Fibroblast of mammary gland (primary cell): ENCODE measurements at regions not wholly inside any gene's neighbourhood (a gene's known extent, or its start where the extent isn't known, plus 50 kb on each side); places are given as distances from the start of the nearest gene placed in this dataset.
"Not testable (repeated sequence)": the region's sequence is repeated elsewhere in the genome, so short reads cannot be mapped to it uniquely, and the experiment has no call there.

Source experiments
- DNase-seq: peaks from one replicate; pipeline ENCODE4 v3.0.0-alpha.2; 2010; ENCODE audit warnings: low read depth
- H3K4me3 ChIP-seq: 2 replicates; pipeline ENCODE4 v1.5.1; 2011; ENCODE audit warnings: low read depth, mild to moderate bottlenecking, low read length, moderate library complexity; ENCODE audit not compliant: control insufficient read depth
- CTCF ChIP-seq: conservative IDR thresholded peaks from 2 replicates; pipeline ENCODE4 v1.5.1; 2011; ENCODE audit warnings: low read depth, low read length, inconsistent platforms; ENCODE audit not compliant: control insufficient read depth, insufficient read depth

DNA sequence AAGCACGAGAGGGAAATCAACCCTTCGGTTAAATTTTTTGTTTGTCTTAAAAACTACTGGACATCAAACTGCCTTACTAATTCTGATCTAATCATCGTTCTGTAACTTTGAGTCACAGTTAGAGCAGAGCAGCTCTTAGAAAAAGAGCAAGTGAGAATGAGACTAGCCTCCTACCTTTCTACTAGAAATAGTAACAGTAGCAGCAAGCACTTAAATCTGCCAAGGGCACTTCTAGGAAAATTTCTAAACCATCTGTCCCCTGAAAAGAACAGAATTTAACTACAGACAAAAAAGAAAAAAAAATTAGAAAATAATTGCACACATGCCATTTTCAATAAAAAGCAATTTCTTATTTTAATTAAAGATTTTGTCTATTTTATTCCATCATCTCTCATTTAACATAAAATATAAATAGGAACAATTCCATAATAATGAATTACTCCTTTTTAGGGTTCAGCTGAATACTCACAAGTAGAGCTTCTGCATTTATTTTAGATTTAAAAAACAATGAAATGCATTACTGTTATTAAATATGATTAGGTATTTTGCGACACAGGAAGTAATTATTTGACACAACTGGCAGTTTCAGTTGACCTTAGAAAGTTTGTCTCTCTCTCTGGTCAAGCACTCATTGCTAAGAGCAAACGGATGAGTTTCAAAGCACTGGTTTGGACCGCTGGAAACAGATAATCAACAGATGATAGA is 250.8 kb upstream of the SOX9 start:
- TF ChIP-seq CTCF, result no peak
- DNase-seq, result no peak
- no peak overlapping the region for H3K4me3 ChIP-seq

DNA sequence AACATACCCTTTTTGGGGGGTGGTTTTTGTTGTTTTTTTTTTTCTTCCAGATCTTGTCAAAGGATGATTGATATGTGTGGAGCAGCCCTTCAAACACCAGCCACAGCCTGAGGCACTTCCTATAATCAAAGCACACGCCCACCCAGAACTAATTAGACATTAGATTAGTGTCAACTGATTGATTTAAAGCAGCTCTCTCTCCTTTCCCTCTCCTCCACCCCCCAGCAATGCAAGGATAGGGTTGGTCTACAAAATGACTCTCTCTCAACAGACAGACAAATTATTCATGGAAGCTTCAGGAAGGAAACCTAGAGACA is 250.3 kb upstream of the SOX9 start:
- TF ChIP-seq CTCF, result no peak
- DNase-seq, result no peak
- H3K4me3 ChIP-seq, result no peak overlapping the region

DNA sequence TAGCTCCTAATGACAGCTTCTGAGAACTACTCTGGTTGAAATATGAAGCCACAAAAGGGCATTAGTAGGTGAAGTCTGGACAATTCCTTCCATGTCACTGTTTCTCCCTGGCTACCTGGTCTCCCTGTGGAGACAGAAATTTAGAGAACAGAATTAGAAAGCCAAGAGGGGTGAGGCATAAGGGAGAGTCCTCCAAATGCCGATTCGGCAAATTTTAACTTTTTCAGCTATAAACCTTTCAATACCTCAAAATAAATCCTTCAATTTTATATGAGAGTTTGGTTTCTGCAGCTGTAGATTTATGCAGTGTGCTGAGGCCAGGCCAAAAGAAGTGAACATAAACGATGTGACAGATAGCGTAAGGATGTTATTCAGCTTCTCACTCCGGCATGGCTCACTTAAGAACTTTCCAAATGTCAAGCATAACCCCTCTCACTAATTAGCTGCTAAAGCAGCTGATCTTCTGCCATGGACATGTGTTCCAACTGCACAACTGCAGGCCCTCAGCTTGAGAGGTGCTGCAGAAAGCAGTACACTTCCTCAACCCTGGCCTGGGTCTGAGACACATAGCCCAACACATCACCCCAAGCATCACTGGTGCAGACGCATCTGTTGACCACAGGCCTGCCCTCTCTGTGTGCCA is 247.9 kb upstream of the SOX9 start:
- H3K4me3 ChIP-seq, result no peak overlapping the region
- no peak for DNase-seq
- no peak for TF ChIP-seq CTCF

- not testable (repeated sequence) for DNase-seq, H3K4me3 ChIP-seq
Observed at GRCh38 chr17:71874773-71875172, 246.0 kb upstream of the SOX9 start.

GRCh38 chr17:71878271-71878670 is 242.5 kb upstream of the SOX9 start:
- TF ChIP-seq CTCF, result no peak
- H3K4me3 ChIP-seq, result no peak overlapping the region
- no peak for DNase-seq

- H3K4me3 ChIP-seq, result no peak overlapping the region
- no peak for TF ChIP-seq CTCF
- DNase-seq, result no peak
Observed at GRCh38 chr17:71878998-71879397, 241.8 kb upstream of the SOX9 start.

- DNase-seq, result no peak
- TF ChIP-seq CTCF, result no peak
- no peak overlapping the region for H3K4me3 ChIP-seq
Observed at GRCh38 chr17:71881041-71881440, 239.8 kb upstream of the SOX9 start.
